H9 (cell line): ENCODE measurements at regions not wholly inside any gene's neighbourhood (a gene's known extent, or its start where the extent isn't known, plus 50 kb on each side); places are given as distances from the start of the nearest gene placed in this dataset.

Experiments
- DNase-seq: peaks from one replicate; pipeline ENCODE4 v3.0.0-alpha.2; 2017
- H2AFZ ChIP-seq: one replicate; pipeline ENCODE4 v1.6.1; 2013; ENCODE audit warnings: mild to moderate bottlenecking, low read length, control low read depth, moderate library complexity
- H2AK5ac ChIP-seq: 2 replicates; pipeline ENCODE4 v1.6.1; 2013; ENCODE audit warnings: low read length, control low read depth, mixed read lengths; ENCODE audit not compliant: insufficient read length
- H2BK120ac ChIP-seq: one replicate; pipeline ENCODE4 v1.6.1; 2013; ENCODE audit warnings: low read depth, mild to moderate bottlenecking, low read length, control low read depth, inconsistent platforms; ENCODE audit not compliant: poor library complexity, severe bottlenecking
- H2BK12ac ChIP-seq: 2 replicates; pipeline ENCODE4 v1.6.1; 2013; ENCODE audit warnings: low read length, control low read depth, mixed read lengths, low read depth; ENCODE audit not compliant: insufficient read length
- H2BK15ac ChIP-seq: 2 replicates; pipeline ENCODE4 v1.6.1; 2013; ENCODE audit warnings: low read depth, low read length, control low read depth
- H2BK20ac ChIP-seq: one replicate; pipeline ENCODE4 v1.6.1; 2013; ENCODE audit warnings: low read depth, mild to moderate bottlenecking, low read length, control low read depth, inconsistent platforms; ENCODE audit not compliant: poor library complexity, severe bottlenecking
- H2BK5ac ChIP-seq: 2 replicates; pipeline ENCODE4 v1.6.1; 2013; ENCODE audit warnings: low read length, control low read depth, mixed read lengths; ENCODE audit not compliant: insufficient read length
- H3K14ac ChIP-seq: 2 replicates; pipeline ENCODE4 v1.6.1; 2013; ENCODE audit warnings: low read length, control low read depth; ENCODE audit not compliant: insufficient read depth
- H3K18ac ChIP-seq: 2 replicates; pipeline ENCODE4 v1.6.1; 2013; ENCODE audit warnings: low read depth, mild to moderate bottlenecking, mixed read lengths, low read length, control low read depth; ENCODE audit not compliant: insufficient read length
- H3K23ac ChIP-seq: 2 replicates; pipeline ENCODE4 v1.6.1; 2013; ENCODE audit warnings: low read length, control low read depth, mixed read lengths, low read depth; ENCODE audit not compliant: insufficient read length
- H3K23me2 ChIP-seq: 2 replicates; pipeline ENCODE4 v1.6.1; 2013; ENCODE audit warnings: low read depth, mild to moderate bottlenecking, mixed read lengths, low read length, control low read depth; ENCODE audit not compliant: insufficient read length, poor library complexity, severe bottlenecking
- H3K27ac ChIP-seq: 2 replicates; pipeline ENCODE4 v1.5.1; 2013; ENCODE audit warnings: low read length, control low read depth, mixed read lengths, low read depth; ENCODE audit not compliant: insufficient read length
- H3K27me3 ChIP-seq: 2 replicates; pipeline ENCODE4 v1.6.1; 2013; ENCODE audit warnings: low read length, control low read depth, inconsistent platforms; ENCODE audit not compliant: insufficient read depth
- H3K4ac ChIP-seq: 2 replicates; pipeline ENCODE4 v1.6.1; 2013; ENCODE audit warnings: low read depth, mild to moderate bottlenecking, control low read depth, inconsistent platforms, low read length, moderate library complexity
- H3K4me1 ChIP-seq: 2 replicates; pipeline ENCODE4 v1.6.1; 2013; ENCODE audit warnings: low read length, control low read depth, inconsistent platforms; ENCODE audit not compliant: insufficient read depth
- H3K4me2 ChIP-seq: 2 replicates; pipeline ENCODE4 v1.6.1; 2013; ENCODE audit warnings: low read length, control low read depth, mixed read lengths; ENCODE audit not compliant: insufficient read length, insufficient read depth
- H3K56ac ChIP-seq: 2 replicates; pipeline ENCODE4 v1.6.1; 2013; ENCODE audit warnings: low read depth, mild to moderate bottlenecking, mixed read lengths, low read length, control low read depth; ENCODE audit not compliant: insufficient read length
- H3K79me1 ChIP-seq: 2 replicates; pipeline ENCODE4 v1.6.1; 2013; ENCODE audit warnings: low read depth, mild to moderate bottlenecking, moderate library complexity, low read length, control low read depth, inconsistent platforms; ENCODE audit not compliant: insufficient read depth, poor library complexity, severe bottlenecking
- H3K79me2 ChIP-seq: 2 replicates; pipeline ENCODE4 v1.6.1; 2013; ENCODE audit warnings: low read length, control low read depth, inconsistent platforms; ENCODE audit not compliant: insufficient read depth
- H3K9ac ChIP-seq: 2 replicates; pipeline ENCODE4 v1.6.1; 2013; ENCODE audit warnings: low read length, control low read depth, mixed read lengths; ENCODE audit not compliant: insufficient read length; ENCODE audit errors: extremely low read depth
- H3K9me3 ChIP-seq: one replicate; pipeline ENCODE4 v1.6.1; 2013; ENCODE audit warnings: low read depth, low read length, inconsistent platforms; ENCODE audit not compliant: control insufficient read depth
- H3T11ph ChIP-seq: one replicate; pipeline ENCODE4 v1.6.1; 2013; ENCODE audit warnings: mild to moderate bottlenecking, low read length, control low read depth, inconsistent platforms
- H4K20me1 ChIP-seq: one replicate; pipeline ENCODE4 v1.6.1; 2013; ENCODE audit not compliant: control insufficient read depth, insufficient read length, insufficient read depth
- H4K5ac ChIP-seq: 2 replicates; pipeline ENCODE4 v1.6.1; 2013; ENCODE audit warnings: low read depth, mild to moderate bottlenecking, mixed read lengths, low read length, control low read depth; ENCODE audit not compliant: insufficient read length
- H4K8ac ChIP-seq: replicated peaks from 2 replicates; pipeline ENCODE4 v1.6.1; 2013; ENCODE audit warnings: low read length, control low read depth, mixed read lengths, low read depth; ENCODE audit not compliant: insufficient read length
- H4K91ac ChIP-seq: 2 replicates; pipeline ENCODE4 v1.6.1; 2013; ENCODE audit warnings: low read depth, mild to moderate bottlenecking, moderate library complexity, mixed read lengths, low read length, control low read depth; ENCODE audit not compliant: insufficient read length
- H3K27ac Mint-ChIP-seq, 3 experiments: 2 replicates in 2 of 3; 3 replicates in 1 of 3; pipeline ENCODE4 v1.8.0; 2020 to 2021; ENCODE audit warnings: mixed read lengths in 3 of 3, mild to moderate bottlenecking in 1 of 3, moderate library complexity in 1 of 3
- H3K27me3 Mint-ChIP-seq: 2 replicates; pipeline ENCODE4 v1.8.0; 2021; ENCODE audit warnings: low read depth, mild to moderate bottlenecking, moderate library complexity, mixed read lengths
- H3K36me3 Mint-ChIP-seq, 3 experiments: 2 replicates in 2 of 3; 3 replicates in 1 of 3; pipeline ENCODE4 v1.8.0; 2020 to 2021; ENCODE audit warnings: low read depth in 3 of 3, mixed read lengths in 3 of 3; ENCODE audit not compliant: insufficient read depth in 1 of 3
- H3K4me1 Mint-ChIP-seq, 2 experiments: 2 replicates each; pipeline ENCODE4 v1.8.0; 2020; ENCODE audit warnings: mixed read lengths in 2 of 2
- H3K4me3 Mint-ChIP-seq, 2 experiments: 2 replicates in 1 of 2; 3 replicates in 1 of 2; pipeline ENCODE4 v1.8.0; 2020 to 2021; ENCODE audit warnings: mild to moderate bottlenecking in 2 of 2, mixed read lengths in 2 of 2, moderate library complexity in 1 of 2
- H3K9me3 Mint-ChIP-seq, 2 experiments: 2 replicates in 1 of 2; 3 replicates in 1 of 2; pipeline ENCODE4 v1.8.0; 2020; ENCODE audit warnings: mild to moderate bottlenecking in 2 of 2, mixed read lengths in 2 of 2, moderate library complexity in 1 of 2
- WGBS: extraction: QIAGEN DNeasy Blood & Tissue Kit; methylation state at CpG from one replicate; pipeline ENCODE4 v1.1.7; 2013; ENCODE audit warnings: missing lambda C conversion rate, low lambda C conversion rate, mixed read lengths; ENCODE audit not compliant: insufficient read length; ENCODE audit errors: extremely low coverage; 5-methylcytosine and 5-hydroxymethylcytosine counted together
- TF ChIP-seq, protein P1 (sequence below): fragments of 200-600 bp; sonication (generic); conservative IDR thresholded peaks from 3 replicates; pipeline ENCODE4 v1.8.0; 2021; ENCODE audit warnings: antibody characterized with exemption, mild to moderate bottlenecking

GRCh38 chr9:71223953-71224538 is 102.6 kb upstream of the TRPM3 start:
- Histone ChIP-seq H3K18ac (no peak overlapping the region), H3K14ac (no peak overlapping the region)

More at GRCh38 chr9:71223953-71224538, 102.6 kb upstream of the TRPM3 start:
- Histone ChIP-seq H4K5ac (no peak overlapping the region), H3K79me2 (no peaks in the 10 kb centered on the region), H3K27ac (no peak overlapping the region), H3K56ac (no peak overlapping the region), H4K91ac (no peak overlapping the region), H2BK20ac (no peak overlapping the region), H2BK15ac (no peak overlapping the region), H3K9me3 (no peaks in the 10 kb centered on the region), H4K8ac (no peak overlapping the region), H2BK120ac (no peak overlapping the region), H4K20me1 (no peaks in the 10 kb centered on the region), H2AK5ac (no peak overlapping the region), H2BK5ac (no peak overlapping the region), H3T11ph (no peak overlapping the region), H2AFZ (no peak overlapping the region), H3K27me3 (no peaks in the 10 kb centered on the region), H3K79me1 (no peaks in the 10 kb centered on the region), H3K4ac (no peak overlapping the region), H2BK12ac (no peak overlapping the region), H3K4me2 (no peak overlapping the region), H3K9ac (no peak overlapping the region), H3K23me2 (no peaks in the 10 kb centered on the region), H3K23ac (no peak overlapping the region), H3K4me1 (no peaks in the 10 kb centered on the region; the same call in 1 of the 2 replicates)
- H3K27ac Mint-ChIP-seq, result 0 out of 7 replicates have a peak overlapping the region, but pooled peaks of 1 of the 3 experiments have one; percentile 33
- no peaks in the 10 kb centered on the region for H3K27me3 Mint-ChIP-seq
- H3K4me3 Mint-ChIP-seq, result no peak overlapping the region
- H3K9me3 Mint-ChIP-seq, result no peaks in the 10 kb centered on the region
- peak; percentile 36 for DNase-seq
- no peaks in the 10 kb centered on the region for H3K36me3 Mint-ChIP-seq
- WGBS, result no CpG with 5 or more reads among the region's 1 CpG
- TF ChIP-seq, protein P1, sequence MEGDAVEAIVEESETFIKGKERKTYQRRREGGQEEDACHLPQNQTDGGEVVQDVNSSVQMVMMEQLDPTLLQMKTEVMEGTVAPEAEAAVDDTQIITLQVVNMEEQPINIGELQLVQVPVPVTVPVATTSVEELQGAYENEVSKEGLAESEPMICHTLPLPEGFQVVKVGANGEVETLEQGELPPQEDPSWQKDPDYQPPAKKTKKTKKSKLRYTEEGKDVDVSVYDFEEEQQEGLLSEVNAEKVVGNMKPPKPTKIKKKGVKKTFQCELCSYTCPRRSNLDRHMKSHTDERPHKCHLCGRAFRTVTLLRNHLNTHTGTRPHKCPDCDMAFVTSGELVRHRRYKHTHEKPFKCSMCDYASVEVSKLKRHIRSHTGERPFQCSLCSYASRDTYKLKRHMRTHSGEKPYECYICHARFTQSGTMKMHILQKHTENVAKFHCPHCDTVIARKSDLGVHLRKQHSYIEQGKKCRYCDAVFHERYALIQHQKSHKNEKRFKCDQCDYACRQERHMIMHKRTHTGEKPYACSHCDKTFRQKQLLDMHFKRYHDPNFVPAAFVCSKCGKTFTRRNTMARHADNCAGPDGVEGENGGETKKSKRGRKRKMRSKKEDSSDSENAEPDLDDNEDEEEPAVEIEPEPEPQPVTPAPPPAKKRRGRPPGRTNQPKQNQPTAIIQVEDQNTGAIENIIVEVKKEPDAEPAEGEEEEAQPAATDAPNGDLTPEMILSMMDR, result peak; percentile 61
- H3K4me1 Mint-ChIP-seq, result peaks cover 10 to 12% of the 10 kb centered on the region in 2 experiments
